Ishikawa (cell line): ENCODE measurements at regions not wholly inside any gene's neighbourhood (a gene's known extent, or its start where the extent isn't known, plus 50 kb on each side); places are given as distances from the start of the nearest gene placed in this dataset.

Experiments
- CEBPB ChIP-seq: IDR thresholded peaks from 2 replicates; pipeline ENCODE4 v1.6.1; 2012
- CREB1 ChIP-seq: IDR thresholded peaks from 2 replicates; pipeline ENCODE4 v1.6.1; 2012; ENCODE audit warnings: low read depth
- EGR1 ChIP-seq: IDR thresholded peaks from 2 replicates; pipeline ENCODE4 v1.6.1; 2012
- EP300 ChIP-seq: IDR thresholded peaks from 2 replicates; pipeline ENCODE4 v1.6.1; 2012; ENCODE audit warnings: borderline replicate concordance
- FOXM1 ChIP-seq: IDR thresholded peaks from 2 replicates; pipeline ENCODE4 v1.6.1; 2012; ENCODE audit warnings: low read depth, borderline replicate concordance
- MAX ChIP-seq: IDR thresholded peaks from 2 replicates; pipeline ENCODE4 v1.6.1; 2012
- NFIC ChIP-seq: IDR thresholded peaks from 2 replicates; pipeline ENCODE4 v1.6.1; 2012
- RAD21 ChIP-seq: IDR thresholded peaks from 2 replicates; pipeline ENCODE4 v1.6.1; 2012; ENCODE audit warnings: low read depth
- REST ChIP-seq: IDR thresholded peaks from 2 replicates; pipeline ENCODE4 v1.6.1; 2012; ENCODE audit warnings: low read depth, mild to moderate bottlenecking
- TAF1 ChIP-seq: IDR thresholded peaks from 2 replicates; pipeline ENCODE4 v1.6.1; 2012; ENCODE audit warnings: low read depth, mild to moderate bottlenecking
- TCF12 ChIP-seq: IDR thresholded peaks from 2 replicates; pipeline ENCODE4 v1.6.1; 2012; ENCODE audit warnings: low read depth
- TEAD4 ChIP-seq: IDR thresholded peaks from 2 replicates; pipeline ENCODE4 v1.6.1; 2012
- USF1 ChIP-seq: IDR thresholded peaks from 2 replicates; pipeline ENCODE4 v1.6.1; 2012
- YY1 ChIP-seq: IDR thresholded peaks from 2 replicates; pipeline ENCODE4 v1.6.1; 2012; ENCODE audit warnings: low read depth
- ZBTB7A ChIP-seq: IDR thresholded peaks from 2 replicates; pipeline ENCODE4 v1.6.1; 2012; ENCODE audit warnings: low read depth

- no peak for TF ChIP-seq FOXM1
- TF ChIP-seq USF1: no peak
- no peak for TF ChIP-seq REST
- no peak for TF ChIP-seq EGR1
- TF ChIP-seq TCF12: no peak
- no peak for TF ChIP-seq TEAD4
Measured at GRCh38 chr12:42923583-42923982, 334.0 kb upstream of the PRICKLE1 start.

- TF ChIP-seq EP300 (no peak), MAX (no peak), TEAD4 (no peak), EGR1 (no peak), CEBPB (no peak), CREB1 (no peak), FOXM1 (no peak), TAF1 (no peak), NFIC (no peak), TCF12 (no peak), RAD21 (no peak), REST (no peak), YY1 (no peak), USF1 (no peak), ZBTB7A (no peak)
Measured at GRCh38 chr12:42923156-42923555, 333.6 kb upstream of the PRICKLE1 start.

GRCh38 chr12:42922505-42922850, 332.9 kb upstream of the PRICKLE1 start:
- TF ChIP-seq EP300: no peak
- no peak for TF ChIP-seq CEBPB
- no peak for TF ChIP-seq YY1
- no peak for TF ChIP-seq TAF1
- TF ChIP-seq USF1: no peak
- no peak for TF ChIP-seq RAD21
- TF ChIP-seq TCF12: no peak
- TF ChIP-seq CREB1: no peak
- TF ChIP-seq FOXM1: no peak
- TF ChIP-seq EGR1: no peak
- TF ChIP-seq ZBTB7A: no peak
- TF ChIP-seq NFIC: no peak
- no peak for TF ChIP-seq MAX
- no peak for TF ChIP-seq REST
- no peak for TF ChIP-seq TEAD4

- peak; percentile 53; the same call in 1 of the 2 replicates for TF ChIP-seq CEBPB
- TF ChIP-seq CREB1: no peak
Measured at GRCh38 chr12:42921741-42922504, 332.4 kb upstream of the PRICKLE1 start.
